GM18502 (cell line): ENCODE measurements at regions not wholly inside any gene's neighbourhood (a gene's known extent, or its start where the extent isn't known, plus 50 kb on each side); places are given as distances from the start of the nearest gene placed in this dataset.

ENCODE experiments used
- ATAC-seq: cut with Tn5 transposase; IDR thresholded peaks from one replicate; pipeline ENCODE4 v1.9.1; 2021; ENCODE audit warnings: mild to moderate bottlenecking; ENCODE audit not compliant: unreplicated experiment, poor library complexity

DNA sequence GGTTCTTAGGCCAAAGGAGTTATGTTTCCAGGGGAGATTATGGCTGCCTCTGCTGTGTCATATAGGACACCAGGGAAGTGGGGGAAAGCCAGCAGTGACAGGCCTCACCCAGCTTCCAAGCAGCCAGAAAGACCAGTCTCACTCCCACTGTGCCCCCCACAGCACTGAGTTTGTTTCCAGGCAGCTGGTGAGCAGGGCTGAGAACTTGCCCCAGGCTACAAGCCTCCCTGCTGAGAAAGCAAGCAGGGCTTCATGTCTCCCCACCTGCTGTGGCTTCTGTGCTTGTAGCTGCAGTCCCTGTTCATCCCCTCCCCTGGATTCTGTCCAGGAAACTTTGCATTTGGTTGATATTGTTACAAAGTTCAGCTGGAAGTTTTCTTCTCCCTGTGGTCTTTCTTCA is 376.3 kb downstream of the PDCD6IP start:
- ATAC-seq = no peak

DNA sequence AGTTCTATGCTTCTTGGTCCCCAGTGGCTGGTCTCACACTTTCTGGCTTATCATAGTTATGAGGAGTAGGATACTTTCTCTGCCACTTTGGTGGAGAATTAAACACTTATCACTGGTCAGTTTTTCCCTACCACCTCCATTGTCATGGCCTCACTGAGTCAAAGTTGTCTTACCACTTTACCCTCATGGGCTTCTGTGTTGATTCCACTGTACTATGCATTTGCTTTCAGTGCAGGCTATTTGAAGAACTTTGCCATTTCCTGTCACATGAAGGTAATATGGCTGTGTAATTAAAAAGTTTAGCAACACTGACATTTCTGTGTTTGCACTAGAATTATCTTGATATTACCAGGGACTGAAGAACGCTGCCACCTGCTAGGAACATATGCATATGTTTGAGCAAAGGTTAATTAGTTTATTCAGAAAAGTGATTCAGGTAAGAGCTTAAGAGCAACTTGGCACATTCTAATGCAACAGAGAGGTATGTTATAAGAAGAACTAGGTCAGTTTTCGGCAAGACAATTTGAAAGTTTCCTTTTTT is 377.3 kb downstream of the PDCD6IP start:
- no peak for ATAC-seq

DNA sequence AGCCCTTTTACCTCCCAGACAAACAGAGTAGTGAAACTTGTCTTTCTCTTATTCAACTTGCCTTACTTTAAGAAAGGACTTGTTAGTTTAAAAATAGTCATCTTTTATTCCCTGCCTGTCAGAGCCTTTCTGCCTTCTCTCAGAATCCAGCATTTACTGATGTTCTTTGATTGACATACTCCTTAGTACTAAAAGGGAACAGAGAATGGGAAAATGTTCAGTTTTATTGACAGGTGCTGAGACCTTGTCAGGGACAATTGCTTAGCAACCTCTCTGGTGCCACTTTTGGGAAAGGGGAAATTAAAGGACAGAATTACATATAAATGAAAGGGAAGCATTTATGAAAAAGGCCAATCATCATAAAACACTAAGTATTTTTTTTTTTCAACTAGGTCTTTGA is 378.3 kb downstream of the PDCD6IP start:
- no peak for ATAC-seq

DNA sequence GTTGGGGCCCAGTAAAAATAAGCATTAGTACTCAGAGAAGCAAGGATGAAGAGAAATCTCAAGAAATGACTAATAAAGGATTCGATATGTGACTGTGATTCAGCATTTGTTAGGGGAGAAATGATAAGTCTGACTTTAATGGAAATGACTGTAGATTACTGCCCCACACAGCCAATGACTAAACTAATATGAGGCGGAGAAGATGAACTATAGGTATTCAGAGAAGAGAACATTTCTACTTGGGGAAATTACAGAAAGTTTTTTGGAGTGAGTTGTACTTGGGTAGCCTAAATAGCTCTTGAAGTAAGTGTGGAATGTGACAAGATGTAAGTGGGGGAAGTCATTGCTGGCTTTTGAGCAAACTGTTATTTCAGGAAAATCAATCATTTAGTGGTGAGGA is 380.0 kb downstream of the PDCD6IP start:
- ATAC-seq = no peak

DNA sequence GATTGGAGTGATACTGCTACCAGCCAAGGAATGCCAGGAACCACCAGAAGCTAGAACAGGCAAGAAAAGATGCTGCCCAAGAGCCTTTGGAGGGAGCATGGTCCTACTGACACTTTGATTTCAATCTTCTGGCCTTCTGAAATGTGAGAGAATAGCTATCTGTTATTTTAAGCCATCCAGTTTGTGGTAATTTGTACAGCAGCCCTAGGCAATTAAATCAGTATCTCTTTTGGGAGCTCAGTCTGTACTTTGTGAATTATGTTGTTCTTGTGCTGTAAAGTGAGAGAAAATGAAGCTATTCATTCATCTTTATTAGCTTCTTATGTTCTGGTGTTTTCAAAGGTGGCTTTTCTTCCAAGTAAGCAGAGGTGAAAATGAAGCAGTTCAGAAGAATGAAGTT is 381.3 kb downstream of the PDCD6IP start:
- no peak for ATAC-seq

DNA sequence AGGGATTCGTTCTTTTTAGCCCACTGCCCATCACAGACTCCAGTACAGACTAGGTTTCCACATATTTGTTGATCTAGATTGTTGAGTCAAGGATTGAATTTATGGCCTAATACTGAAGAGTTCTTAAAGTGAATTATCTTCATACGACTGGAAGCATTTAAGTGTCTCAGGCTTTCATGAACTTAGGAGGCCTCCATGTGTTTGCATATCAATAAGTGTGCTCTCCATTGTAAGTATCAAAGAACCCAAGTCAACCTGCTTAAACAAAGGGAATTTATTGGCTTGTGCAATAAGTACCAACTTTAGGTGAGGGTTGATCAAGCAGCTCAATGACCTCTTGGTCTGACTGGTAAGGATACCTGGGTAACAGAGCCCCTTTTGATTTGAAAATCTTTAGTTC is 382.1 kb downstream of the PDCD6IP start:
- ATAC-seq = no peak

DNA sequence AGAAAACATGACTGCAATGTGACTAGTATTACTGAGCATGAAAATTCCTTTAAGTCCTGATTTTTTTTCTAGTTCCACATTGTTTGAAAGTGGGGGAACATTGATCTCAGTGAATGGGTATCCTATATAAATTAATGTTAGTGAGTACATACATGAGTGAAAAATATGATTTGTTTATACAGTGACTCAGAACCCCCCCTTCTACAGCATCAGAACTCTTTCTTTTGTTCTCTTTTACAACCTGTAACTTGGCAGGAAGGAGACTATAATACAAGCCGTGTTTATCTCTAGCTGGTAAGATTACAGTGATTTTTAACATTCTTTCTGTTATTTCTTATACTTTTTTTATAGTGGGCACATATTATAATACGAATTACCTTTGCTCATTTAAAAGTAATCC is 384.7 kb downstream of the PDCD6IP start:
- no peak for ATAC-seq

DNA sequence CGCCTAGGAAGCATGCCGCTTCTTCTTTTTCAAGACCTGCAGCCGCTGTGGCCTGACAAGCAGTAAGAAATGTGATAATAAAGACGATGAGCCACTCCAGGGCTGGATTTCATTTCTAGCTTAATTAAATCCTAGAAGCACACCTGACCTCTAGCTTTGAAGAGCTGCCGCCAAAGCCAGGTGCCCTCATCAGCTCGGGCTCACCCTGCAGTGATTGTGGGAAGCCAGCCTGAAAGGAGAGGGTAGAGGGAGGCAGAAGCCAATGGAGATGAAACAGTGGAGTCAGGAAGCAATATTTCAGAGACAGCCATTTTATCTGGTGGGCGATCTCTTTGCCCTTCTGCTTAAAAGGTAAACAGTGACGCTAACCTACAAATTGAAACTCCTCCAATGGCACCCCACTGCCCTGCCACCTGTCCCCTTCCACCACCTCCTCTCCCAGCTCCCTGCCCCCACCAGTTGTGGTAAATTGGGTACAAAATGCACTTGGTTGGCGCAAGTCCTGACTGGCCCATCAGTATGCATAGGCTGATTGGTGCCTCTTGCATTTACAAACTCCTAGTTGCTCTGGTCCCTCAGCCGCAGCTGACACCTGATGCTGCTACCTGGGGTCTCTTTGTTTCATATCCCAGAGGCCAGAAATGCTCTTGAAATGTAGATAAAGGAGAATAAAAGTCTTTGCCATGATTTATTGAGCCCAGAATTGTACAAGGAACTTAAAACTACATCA is 385.3 kb downstream of the PDCD6IP start:
- no peak for ATAC-seq

DNA sequence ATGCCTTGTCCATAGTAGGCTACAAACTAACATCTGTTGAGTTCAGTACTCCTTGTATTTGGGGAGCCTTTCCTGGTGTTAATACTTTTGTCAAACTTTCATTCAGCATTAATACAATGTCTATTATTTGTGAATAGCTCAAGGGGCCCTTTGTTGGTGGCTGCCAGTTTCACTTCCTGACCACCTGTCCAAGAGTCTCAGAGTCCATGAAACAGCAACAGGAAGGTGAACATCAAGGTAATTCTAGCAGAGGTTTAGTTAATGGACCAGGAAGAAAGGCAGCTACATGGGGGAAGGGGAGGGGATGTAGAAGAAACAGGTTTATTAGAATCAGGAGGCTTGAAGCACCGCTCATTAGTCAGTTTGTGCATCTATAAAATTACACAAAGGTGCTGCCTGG is 386.9 kb downstream of the PDCD6IP start:
- ATAC-seq = no peak

DNA sequence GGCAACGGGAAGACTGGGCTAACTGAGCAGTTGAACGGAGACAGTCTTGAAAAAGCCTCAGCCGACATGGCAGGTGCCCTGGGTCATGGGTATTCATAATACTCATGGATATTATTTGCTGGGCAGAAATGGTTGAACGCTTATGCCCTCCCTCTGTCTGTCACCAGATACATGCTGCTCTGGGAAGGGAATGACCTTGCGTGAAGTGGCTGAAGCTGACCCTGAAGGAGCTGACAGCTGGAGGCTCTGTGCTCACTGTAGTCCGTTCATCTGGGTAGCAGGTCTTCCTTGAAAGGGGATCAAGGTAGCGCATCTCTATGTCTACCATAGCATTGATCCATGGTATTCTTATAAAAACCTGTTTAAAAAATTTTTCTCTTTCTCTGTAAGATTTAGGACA is 390.7 kb downstream of the PDCD6IP start:
- no peak for ATAC-seq

DNA sequence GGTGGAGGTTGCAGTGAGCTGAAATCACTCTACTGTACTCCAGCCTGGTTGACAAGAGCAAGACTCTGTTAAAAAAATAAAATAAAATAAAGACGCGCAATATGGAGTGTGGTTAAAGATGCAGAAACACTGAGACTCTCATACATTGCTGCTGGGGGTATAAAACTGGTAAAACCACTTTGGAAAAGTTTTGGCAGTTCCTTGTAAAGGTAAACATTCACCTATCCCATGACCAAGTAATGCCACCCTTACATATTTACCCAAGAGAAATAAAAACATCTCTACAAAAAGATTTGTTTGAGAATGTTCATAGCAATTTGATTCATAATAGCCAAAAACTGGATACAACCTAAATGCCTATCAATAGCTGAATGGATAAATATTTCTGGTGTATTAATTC is 398.5 kb downstream of the PDCD6IP start:
- no peak for ATAC-seq

DNA sequence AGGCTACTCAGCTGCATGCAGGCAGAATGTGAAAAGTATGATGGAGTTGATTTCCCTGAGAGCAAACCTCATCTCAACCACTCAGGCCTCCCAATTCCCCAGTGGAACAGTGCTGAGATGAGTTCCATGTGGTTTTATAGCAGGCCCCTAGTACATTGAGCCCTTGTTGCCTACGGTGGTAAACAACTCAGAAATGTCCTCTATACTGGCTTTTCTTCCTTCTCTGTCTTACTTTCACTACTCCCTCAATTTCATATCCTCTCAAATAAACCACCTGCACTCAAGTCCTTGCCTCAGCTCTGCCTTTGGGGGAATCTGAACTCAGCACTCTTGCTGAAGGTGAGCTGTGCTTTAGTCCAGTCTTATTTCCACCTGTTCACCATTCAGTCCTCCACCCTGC is 399.9 kb downstream of the PDCD6IP start:
- peak; percentile 53 for ATAC-seq

DNA sequence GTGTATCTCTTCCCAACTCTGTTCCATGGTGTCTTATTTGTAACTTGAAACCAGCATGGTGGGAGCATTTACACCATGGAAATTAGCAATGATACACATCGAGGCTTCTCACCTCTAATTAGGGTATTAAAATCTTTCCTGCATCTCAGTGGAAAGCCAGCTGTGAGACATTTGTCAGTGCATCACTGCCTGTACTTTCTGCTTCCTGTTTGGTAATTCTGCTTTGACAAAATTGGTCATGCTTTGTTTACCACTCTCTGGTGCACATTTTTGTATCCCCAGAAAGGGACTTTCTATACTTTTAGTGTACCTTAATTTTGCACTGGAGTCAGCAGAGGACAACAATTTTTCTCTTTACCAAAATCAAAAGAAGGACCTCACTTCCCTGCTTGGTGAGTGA is 402.1 kb downstream of the PDCD6IP start:
- peak; percentile 86 for ATAC-seq

DNA sequence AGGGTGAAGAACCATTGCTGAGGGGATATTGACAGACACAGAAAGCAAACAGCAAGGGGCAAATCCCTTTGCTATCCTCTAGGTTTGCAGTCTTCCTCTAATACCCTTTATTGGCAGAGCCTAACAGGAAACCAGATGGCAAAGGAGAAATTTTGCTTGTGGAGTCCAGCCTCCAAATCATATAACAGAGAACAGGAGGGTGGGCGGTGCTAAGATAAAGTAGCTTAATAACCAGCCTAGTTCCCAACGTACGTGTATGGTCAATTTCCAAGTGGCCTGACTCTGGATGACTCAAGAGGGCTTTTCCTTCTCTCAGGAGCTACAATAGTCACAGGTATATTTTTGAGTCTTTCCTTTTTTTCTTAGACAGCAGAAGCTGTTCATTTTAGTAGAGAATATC is 404.5 kb downstream of the PDCD6IP start:
- ATAC-seq = no peak

DNA sequence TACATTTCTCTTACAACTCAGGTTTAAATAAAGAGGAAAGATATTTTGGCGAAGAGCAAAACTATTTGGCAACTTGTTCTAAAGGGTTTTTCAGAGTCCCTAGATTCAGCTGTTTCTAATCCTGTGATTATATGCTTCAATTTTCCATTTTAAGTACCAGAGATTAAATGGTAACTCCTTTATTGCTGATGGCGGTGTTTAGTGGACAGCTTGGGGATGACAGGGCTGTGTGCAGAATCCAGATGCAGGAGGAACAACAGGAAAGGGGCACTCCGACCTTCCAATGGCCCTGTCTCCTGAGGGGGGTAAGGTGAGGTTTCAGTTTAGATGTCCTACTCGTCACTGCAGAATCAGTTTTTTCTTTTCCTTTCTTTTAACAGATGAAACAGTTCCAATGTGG is 405.0 kb downstream of the PDCD6IP start:
- no peak for ATAC-seq

DNA sequence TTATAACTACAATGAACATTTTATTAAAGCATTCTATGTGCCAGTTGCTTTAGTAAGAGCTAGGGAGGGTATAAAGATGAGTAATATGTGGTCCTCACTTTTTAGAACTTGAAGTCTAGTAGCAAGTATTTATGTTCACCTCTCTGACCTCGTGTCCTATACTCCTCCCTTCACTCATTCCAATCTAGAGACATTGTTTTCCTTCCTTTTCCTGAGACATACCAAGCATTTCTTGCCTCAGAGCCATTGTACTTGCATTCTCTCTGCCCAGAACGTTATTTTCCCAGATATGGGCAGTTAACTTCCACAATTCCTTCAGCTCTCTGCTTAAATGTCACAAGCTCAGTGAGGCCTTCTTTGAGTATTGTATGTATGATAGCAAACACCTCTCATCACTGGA is 408.6 kb downstream of the PDCD6IP start:
- ATAC-seq = no peak

DNA sequence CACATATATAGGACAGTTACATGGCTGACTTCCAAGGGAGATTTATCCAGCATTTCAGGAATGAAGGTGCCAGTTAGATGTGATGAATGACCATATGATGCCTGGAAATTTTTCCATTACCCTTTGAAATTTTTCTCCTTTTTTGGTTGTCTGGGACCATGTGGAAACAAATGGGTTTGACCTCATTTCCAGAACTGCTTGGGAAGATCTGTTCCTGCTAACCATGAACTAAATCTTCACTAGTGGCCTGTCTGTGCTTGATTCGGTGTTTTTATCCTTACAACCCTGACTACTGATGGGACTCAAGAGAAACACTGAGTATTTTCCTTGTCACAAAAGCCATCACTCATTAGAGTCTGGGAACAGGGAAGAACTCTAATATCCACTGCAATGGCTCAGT is 409.4 kb downstream of the PDCD6IP start:
- ATAC-seq = no peak

DNA sequence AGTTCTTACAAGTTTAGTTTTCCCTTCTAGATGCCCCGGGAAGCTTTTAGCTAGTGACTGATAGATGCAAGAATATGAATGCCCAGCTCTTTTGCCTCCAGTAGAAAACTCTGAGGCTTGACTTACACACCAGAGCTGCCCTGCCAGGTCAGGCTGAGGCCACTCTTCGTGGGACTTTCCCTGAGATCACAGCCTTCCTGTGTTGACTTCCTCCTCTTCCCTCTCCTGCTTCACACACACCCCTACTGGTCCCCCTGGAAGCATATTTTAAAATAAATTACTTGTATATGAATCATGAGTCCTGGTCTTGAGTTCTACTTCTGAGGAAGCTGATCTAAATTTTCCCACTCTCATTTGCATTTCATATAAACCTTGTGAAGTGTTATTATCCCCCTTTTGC is 413.7 kb downstream of the PDCD6IP start:
- no peak for ATAC-seq

DNA sequence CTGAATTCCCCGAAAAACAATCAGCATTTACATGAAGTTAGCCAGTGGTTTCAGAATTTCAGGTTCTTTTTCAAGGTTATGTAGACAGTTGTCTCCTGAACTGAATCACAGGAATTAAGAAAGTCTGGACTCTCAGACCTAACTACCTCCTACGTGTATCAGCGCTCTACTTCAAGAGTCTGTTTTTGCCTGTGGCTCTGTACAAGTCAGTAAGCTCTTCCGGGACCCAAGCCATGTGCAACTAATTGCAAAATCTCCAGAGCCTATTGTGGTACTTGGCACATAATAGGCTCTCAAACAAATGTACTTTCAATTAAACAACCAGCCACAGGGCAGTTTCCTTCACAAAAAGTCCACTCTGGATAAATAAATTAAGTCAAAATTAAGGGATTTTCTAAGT is 414.2 kb downstream of the PDCD6IP start:
- ATAC-seq = no peak

DNA sequence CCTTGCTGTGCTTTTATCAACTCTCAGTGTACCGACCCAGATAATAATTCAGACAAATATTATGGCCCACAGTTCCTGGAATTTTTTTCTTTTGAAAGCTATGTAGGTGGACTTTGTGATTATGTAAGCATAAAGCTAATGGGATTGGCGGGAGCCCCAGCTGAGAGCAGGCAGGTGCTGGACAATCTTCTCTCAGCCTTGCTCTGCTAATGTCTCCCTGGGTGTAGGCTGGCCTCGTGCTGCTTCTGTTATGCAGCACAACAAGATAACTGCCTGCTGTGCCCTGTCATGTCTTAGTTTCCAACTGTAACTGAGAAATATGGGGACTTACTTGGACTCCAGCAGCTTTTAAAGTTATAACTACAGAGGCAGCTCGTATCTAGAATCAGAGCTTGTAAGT is 415.0 kb downstream of the PDCD6IP start:
- ATAC-seq = no peak

DNA sequence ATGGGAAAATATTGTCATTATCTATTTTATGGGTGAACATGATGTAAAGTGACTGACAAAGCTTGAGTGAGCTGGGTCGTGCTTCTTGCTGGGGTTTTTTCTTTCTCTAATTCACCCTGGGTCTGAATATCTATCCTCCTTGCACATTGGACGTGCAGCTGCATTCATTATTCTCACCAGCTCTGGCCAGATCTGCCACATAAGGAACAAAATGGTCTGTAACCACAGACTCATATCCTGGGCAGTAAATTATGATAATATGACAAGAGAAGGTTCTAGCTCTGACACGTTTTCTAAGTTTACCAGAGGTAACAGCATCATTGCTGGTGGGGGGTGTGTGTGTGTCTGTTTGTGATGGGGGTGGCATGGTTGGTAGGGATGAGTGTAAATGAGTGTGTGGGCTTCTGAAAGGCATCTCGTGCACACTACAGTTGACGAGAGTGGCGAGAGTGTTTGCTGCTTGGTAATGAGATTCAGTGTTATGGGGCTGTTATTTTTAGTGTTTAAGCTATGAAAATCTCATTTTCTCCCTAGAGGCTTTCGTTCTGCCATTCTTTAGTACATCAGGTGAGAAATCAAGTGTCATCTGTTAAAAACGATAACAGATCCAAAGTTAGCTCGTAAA is 418.4 kb downstream of the PDCD6IP start:
- ATAC-seq = no peak
